Activated T-helper 17 cell treated with anti-CD3 and anti-CD28 coated beads, Interleukin-2, amount 50 U/mL, for 72 hours (primary cell): ENCODE measurements at regions not wholly inside any gene's neighbourhood (a gene's known extent, or its start where the extent isn't known, plus 50 kb on each side); places are given as distances from the start of the nearest gene placed in this dataset.
"Not testable (repeated sequence)": the region's sequence is repeated elsewhere in the genome, so short reads cannot be mapped to it uniquely, and the experiment has no call there.

Experiments
- ATAC-seq: fragments of 150-1000 bp; cut with Tn5 transposase; replicated peaks from 2 replicates; pipeline ENCODE4 v1.10.0; 2021; ENCODE audit warnings: mild to moderate bottlenecking, moderate library complexity
- H3K27ac Mint-ChIP-seq: one replicate; pipeline ENCODE4 v1.8.0; 2022; ENCODE audit warnings: mixed read lengths
- H3K27me3 Mint-ChIP-seq: one replicate; pipeline ENCODE4 v1.8.0; 2022; ENCODE audit warnings: mixed read lengths
- H3K36me3 Mint-ChIP-seq: one replicate; pipeline ENCODE4 v1.8.0; 2022; ENCODE audit warnings: low read depth, mild to moderate bottlenecking, mixed read lengths
- H3K4me1 Mint-ChIP-seq: one replicate; pipeline ENCODE4 v1.8.0; 2022; ENCODE audit warnings: mixed read lengths
- H3K4me3 Mint-ChIP-seq: one replicate; pipeline ENCODE4 v1.8.0; 2022; ENCODE audit warnings: mild to moderate bottlenecking, mixed read lengths
- H3K9me3 Mint-ChIP-seq: one replicate; pipeline ENCODE4 v1.8.0; 2022; ENCODE audit warnings: mixed read lengths

- no peaks in the 10 kb centered on the region for H3K27me3 Mint-ChIP-seq
- no peak overlapping the region for H3K4me3 Mint-ChIP-seq
- no peak overlapping the region for H3K27ac Mint-ChIP-seq
- no peaks in the 10 kb centered on the region for H3K4me1 Mint-ChIP-seq
- ATAC-seq, result no peak
- H3K36me3 Mint-ChIP-seq, result no peaks in the 10 kb centered on the region
- peaks cover 1% of the 10 kb centered on the region for H3K9me3 Mint-ChIP-seq
Measured at GRCh38 chr2:16368328-16368727, 297.3 kb downstream of the CYRIA start.

- no peak overlapping the region for H3K27ac Mint-ChIP-seq
- no peak for ATAC-seq
- no peaks in the 10 kb centered on the region for H3K36me3 Mint-ChIP-seq
- H3K4me1 Mint-ChIP-seq, result no peaks in the 10 kb centered on the region
- no peak overlapping the region for H3K4me3 Mint-ChIP-seq
- H3K27me3 Mint-ChIP-seq, result no peaks in the 10 kb centered on the region
- H3K9me3 Mint-ChIP-seq, result peaks cover 9% of the 10 kb centered on the region
Measured at GRCh38 chr2:16365366-16365765, 300.3 kb downstream of the CYRIA start.

- no peak overlapping the region for H3K27ac Mint-ChIP-seq
- H3K9me3 Mint-ChIP-seq, result peaks cover 14% of the 10 kb centered on the region
- no peak overlapping the region for H3K4me3 Mint-ChIP-seq
- no peak for ATAC-seq
- H3K36me3 Mint-ChIP-seq, result no peaks in the 10 kb centered on the region
- no peaks in the 10 kb centered on the region for H3K4me1 Mint-ChIP-seq
- no peaks in the 10 kb centered on the region for H3K27me3 Mint-ChIP-seq
Measured at GRCh38 chr2:16363581-16363980, 302.1 kb downstream of the CYRIA start.

- H3K36me3 Mint-ChIP-seq, result no peaks in the 10 kb centered on the region
- no peak overlapping the region for H3K27ac Mint-ChIP-seq
- no peaks in the 10 kb centered on the region for H3K4me1 Mint-ChIP-seq
- peaks cover 14% of the 10 kb centered on the region for H3K9me3 Mint-ChIP-seq
- no peak for ATAC-seq
- no peaks in the 10 kb centered on the region for H3K27me3 Mint-ChIP-seq
- H3K4me3 Mint-ChIP-seq, result no peak overlapping the region
Measured at GRCh38 chr2:16362611-16363010, 303.0 kb downstream of the CYRIA start.

- no peak for ATAC-seq
- Mint-ChIP-seq H3K36me3 (no peaks in the 10 kb centered on the region), H3K27me3 (no peaks in the 10 kb centered on the region), H3K27ac (no peak overlapping the region), H3K4me1 (no peaks in the 10 kb centered on the region), H3K4me3 (no peak overlapping the region), H3K9me3 (peaks cover 14% of the 10 kb centered on the region)
Measured at GRCh38 chr2:16361261-16361995, 304.2 kb downstream of the CYRIA start.

GRCh38 chr2:16359961-16360360, 305.7 kb downstream of the CYRIA start:
- no peak for ATAC-seq
- H3K4me1 Mint-ChIP-seq, result no peaks in the 10 kb centered on the region
- H3K36me3 Mint-ChIP-seq, result no peaks in the 10 kb centered on the region
- peaks cover 14% of the 10 kb centered on the region for H3K9me3 Mint-ChIP-seq
- H3K4me3 Mint-ChIP-seq, result no peak overlapping the region
- no peak overlapping the region for H3K27ac Mint-ChIP-seq
- no peaks in the 10 kb centered on the region for H3K27me3 Mint-ChIP-seq

GRCh38 chr2:16357188-16357587, 308.4 kb downstream of the CYRIA start:
- Mint-ChIP-seq H3K36me3 (no peaks in the 10 kb centered on the region), H3K27ac (no peak overlapping the region), H3K9me3 (peaks cover 19% of the 10 kb centered on the region), H3K4me3 (no peak overlapping the region), H3K4me1 (no peaks in the 10 kb centered on the region), H3K27me3 (no peaks in the 10 kb centered on the region)
- no peak for ATAC-seq

GRCh38 chr2:16351541-16351940, 314.1 kb downstream of the CYRIA start:
- H3K27me3 Mint-ChIP-seq, result no peaks in the 10 kb centered on the region
- no peaks in the 10 kb centered on the region for H3K4me1 Mint-ChIP-seq
- no peak for ATAC-seq
- H3K4me3 Mint-ChIP-seq, result no peak overlapping the region
- peaks cover 22% of the 10 kb centered on the region for H3K9me3 Mint-ChIP-seq
- H3K27ac Mint-ChIP-seq, result no peak overlapping the region
- no peaks in the 10 kb centered on the region for H3K36me3 Mint-ChIP-seq

GRCh38 chr2:16351137-16351536, 314.5 kb downstream of the CYRIA start:
- Mint-ChIP-seq H3K36me3 (no peaks in the 10 kb centered on the region), H3K9me3 (peaks cover 24% of the 10 kb centered on the region), H3K27me3 (no peaks in the 10 kb centered on the region), H3K4me1 (no peaks in the 10 kb centered on the region), H3K4me3 (no peak overlapping the region), H3K27ac (no peak overlapping the region)
- ATAC-seq, result no peak

- Mint-ChIP-seq H3K36me3 (no peaks in the 10 kb centered on the region), H3K27me3 (no peaks in the 10 kb centered on the region), H3K27ac (no peak overlapping the region), H3K4me3 (no peak overlapping the region), H3K9me3 (peaks cover 24% of the 10 kb centered on the region), H3K4me1 (no peaks in the 10 kb centered on the region)
- no peak for ATAC-seq
Measured at GRCh38 chr2:16350211-16350610, 315.4 kb downstream of the CYRIA start.

GRCh38 chr2:16349811-16350210, 315.8 kb downstream of the CYRIA start:
- H3K27me3 Mint-ChIP-seq, result no peaks in the 10 kb centered on the region
- H3K27ac Mint-ChIP-seq, result no peak overlapping the region
- no peak for ATAC-seq
- peaks cover 24% of the 10 kb centered on the region for H3K9me3 Mint-ChIP-seq
- no peak overlapping the region for H3K4me3 Mint-ChIP-seq
- no peaks in the 10 kb centered on the region for H3K4me1 Mint-ChIP-seq
- H3K36me3 Mint-ChIP-seq, result no peaks in the 10 kb centered on the region

GRCh38 chr2:16348821-16349515, 316.7 kb downstream of the CYRIA start:
- no peak overlapping the region for H3K27ac Mint-ChIP-seq
- H3K4me3 Mint-ChIP-seq, result no peak overlapping the region
- H3K36me3 Mint-ChIP-seq, result no peaks in the 10 kb centered on the region
- H3K4me1 Mint-ChIP-seq, result no peaks in the 10 kb centered on the region
- ATAC-seq, result no peak
- no peaks in the 10 kb centered on the region for H3K27me3 Mint-ChIP-seq
- peaks cover 21% of the 10 kb centered on the region for H3K9me3 Mint-ChIP-seq

- H3K4me1 Mint-ChIP-seq, result no peaks in the 10 kb centered on the region
- no peak overlapping the region for H3K4me3 Mint-ChIP-seq
- peaks cover 12% of the 10 kb centered on the region for H3K9me3 Mint-ChIP-seq
- no peak overlapping the region for H3K27ac Mint-ChIP-seq
- no peaks in the 10 kb centered on the region for H3K27me3 Mint-ChIP-seq
- no peak for ATAC-seq
- H3K36me3 Mint-ChIP-seq, result no peaks in the 10 kb centered on the region
Measured at GRCh38 chr2:16346671-16347070, 319.0 kb downstream of the CYRIA start.

GRCh38 chr2:16345231-16345630, 320.4 kb downstream of the CYRIA start:
- not testable (repeated sequence) for H3K4me1 Mint-ChIP-seq, H3K9me3 Mint-ChIP-seq, H3K27ac Mint-ChIP-seq, ATAC-seq, H3K4me3 Mint-ChIP-seq, H3K27me3 Mint-ChIP-seq, H3K36me3 Mint-ChIP-seq

- no peaks in the 10 kb centered on the region for H3K36me3 Mint-ChIP-seq
- H3K4me3 Mint-ChIP-seq, result no peak overlapping the region
- peaks cover 22% of the 10 kb centered on the region for H3K9me3 Mint-ChIP-seq
- no peak for ATAC-seq
- no peaks in the 10 kb centered on the region for H3K4me1 Mint-ChIP-seq
- H3K27ac Mint-ChIP-seq, result no peak overlapping the region
- H3K27me3 Mint-ChIP-seq, result no peaks in the 10 kb centered on the region
Measured at GRCh38 chr2:16339206-16339605, 326.4 kb downstream of the CYRIA start.
